Left lung (tissue), 4 donors: ENCODE measurements at regions not wholly inside any gene's neighbourhood (a gene's known extent, or its start where the extent isn't known, plus 50 kb on each side); places are given as distances from the start of the nearest gene placed in this dataset.

Experiments used
- ATAC-seq: fragments of 200-7000 bp; cut with Tn5 transposase; one replicate; pipeline ENCODE4 v1.9.1; 2020; ENCODE audit warnings: moderate library complexity
- DNase-seq, 4 donors: peaks; one replicate each; pipeline ENCODE4 v3.0.0-alpha.2; 2013 to 2020
- H3K27ac ChIP-seq, 2 donors: fragments of 200-600 bp; sonication (generic) in 1 of 2; one replicate each; pipeline versions ENCODE4 v1.5.0 to v1.8.0; 2020 to 2021
- H3K27me3 ChIP-seq, 2 donors: fragments of 200-600 bp; sonication (generic) in 1 of 2; one replicate each; pipeline versions ENCODE4 v1.5.0 to v1.8.0; 2020 to 2021
- H3K36me3 ChIP-seq, 2 donors: fragments of 200-600 bp; sonication (generic) in 1 of 2; one replicate each; pipeline versions ENCODE4 v1.5.0 to v1.8.0; 2020 to 2021
- H3K4me1 ChIP-seq, 2 donors: fragments of 200-600 bp; one replicate each; pipeline ENCODE4 v1.8.0; 2021
- H3K4me3 ChIP-seq, 2 donors: fragments of 200-600 bp; sonication (generic) in 1 of 2; one replicate each; pipeline versions ENCODE4 v1.5.0 to v1.8.0; 2020 to 2021; ENCODE audit warnings: mild to moderate bottlenecking in 1 of 2
- H3K9me3 ChIP-seq, 2 donors: fragments of 200-600 bp; sonication (generic) in 1 of 2; one replicate each; pipeline versions ENCODE4 v1.5.0 to v1.8.0; 2020 to 2021
- intact Hi-C, 2 donors: fragments of 100-400 bp; cut with DNase I; formaldehyde crosslinking; loops; one replicate each; pipeline versions ENCODE4 v1.11.2 to v1.14.2; 2022
- TF ChIP-seq, protein P1 (sequence below), 2 donors: fragments of 200-600 bp; sonication (generic) in 1 of 2; IDR thresholded peaks; one replicate each; pipeline versions ENCODE4 v1.5.0 to v1.8.0; 2021; ENCODE audit warnings: antibody characterized with exemption in 2 of 2
- donor health status: DM: no; HTN: yes; CAD: no.
- donor health status: DM: no; HTN: no; CAD: no.

DNA sequence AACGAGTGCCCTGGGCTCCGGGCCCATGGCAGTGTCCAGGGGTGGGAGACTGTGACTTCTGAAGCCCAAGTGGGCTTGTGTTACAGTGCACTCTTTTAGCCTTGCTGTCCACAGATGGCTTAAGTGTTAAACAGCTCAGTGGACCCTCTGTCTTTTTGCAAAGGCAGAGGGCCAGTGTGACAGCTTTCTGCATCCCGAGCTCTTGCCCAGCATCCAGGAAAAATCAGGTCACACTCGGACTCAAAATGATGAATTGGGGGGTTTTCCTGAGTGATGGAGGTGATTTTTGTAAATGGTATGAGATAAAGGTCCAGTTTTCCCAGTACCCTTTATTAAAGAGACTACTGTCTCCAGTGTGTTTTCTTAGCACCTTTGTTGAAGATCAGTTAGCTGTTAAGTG lies 321.3 kb upstream of the GRAMD2B start:
- Histone ChIP-seq H3K4me3 (no peak overlapping the region), H3K27ac (no peak overlapping the region), H3K9me3 (peaks cover 0 to 4% of the 10 kb centered on the region in 2 donors), H3K4me1 (no peaks in the 10 kb centered on the region), H3K36me3 (no peaks in the 10 kb centered on the region), H3K27me3 (no peaks in the 10 kb centered on the region)
- no peak for DNase-seq
- TF ChIP-seq, protein P1, sequence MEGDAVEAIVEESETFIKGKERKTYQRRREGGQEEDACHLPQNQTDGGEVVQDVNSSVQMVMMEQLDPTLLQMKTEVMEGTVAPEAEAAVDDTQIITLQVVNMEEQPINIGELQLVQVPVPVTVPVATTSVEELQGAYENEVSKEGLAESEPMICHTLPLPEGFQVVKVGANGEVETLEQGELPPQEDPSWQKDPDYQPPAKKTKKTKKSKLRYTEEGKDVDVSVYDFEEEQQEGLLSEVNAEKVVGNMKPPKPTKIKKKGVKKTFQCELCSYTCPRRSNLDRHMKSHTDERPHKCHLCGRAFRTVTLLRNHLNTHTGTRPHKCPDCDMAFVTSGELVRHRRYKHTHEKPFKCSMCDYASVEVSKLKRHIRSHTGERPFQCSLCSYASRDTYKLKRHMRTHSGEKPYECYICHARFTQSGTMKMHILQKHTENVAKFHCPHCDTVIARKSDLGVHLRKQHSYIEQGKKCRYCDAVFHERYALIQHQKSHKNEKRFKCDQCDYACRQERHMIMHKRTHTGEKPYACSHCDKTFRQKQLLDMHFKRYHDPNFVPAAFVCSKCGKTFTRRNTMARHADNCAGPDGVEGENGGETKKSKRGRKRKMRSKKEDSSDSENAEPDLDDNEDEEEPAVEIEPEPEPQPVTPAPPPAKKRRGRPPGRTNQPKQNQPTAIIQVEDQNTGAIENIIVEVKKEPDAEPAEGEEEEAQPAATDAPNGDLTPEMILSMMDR (IDR thresholded peaks at IDR 0.05): no peak
- intact Hi-C loops: no loop called here
- no peak for ATAC-seq

DNA sequence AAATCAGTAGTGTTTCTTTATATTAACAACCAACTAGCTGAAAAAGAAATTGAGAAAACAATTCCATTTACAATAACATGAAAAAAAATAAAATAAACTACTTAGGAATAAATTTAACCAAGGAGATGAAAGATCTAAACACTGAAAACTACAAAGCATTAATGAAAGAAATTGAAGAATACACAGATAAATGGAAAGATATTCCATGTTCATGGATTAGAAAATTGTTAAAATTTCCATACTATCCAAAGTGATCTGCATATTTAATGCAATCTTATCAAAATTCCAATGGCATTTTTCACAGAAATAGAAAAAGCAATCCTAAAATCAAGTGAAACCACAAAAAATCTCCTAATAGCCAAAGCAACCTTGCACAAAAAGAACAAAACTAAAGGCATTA lies 320.2 kb upstream of the GRAMD2B start:
- DNase-seq: no peak
- H3K9me3 ChIP-seq: peaks cover 0 to 4% of the 10 kb centered on the region in 2 donors
- H3K27ac ChIP-seq: no peak overlapping the region
- no peaks in the 10 kb centered on the region for H3K36me3 ChIP-seq
- ATAC-seq: no peak
- H3K4me3 ChIP-seq: no peak overlapping the region
- H3K27me3 ChIP-seq: no peaks in the 10 kb centered on the region
- TF ChIP-seq, protein P1 (IDR thresholded peaks at IDR 0.05): no peak
- H3K4me1 ChIP-seq: no peaks in the 10 kb centered on the region
- intact Hi-C loops: no loop called here

DNA sequence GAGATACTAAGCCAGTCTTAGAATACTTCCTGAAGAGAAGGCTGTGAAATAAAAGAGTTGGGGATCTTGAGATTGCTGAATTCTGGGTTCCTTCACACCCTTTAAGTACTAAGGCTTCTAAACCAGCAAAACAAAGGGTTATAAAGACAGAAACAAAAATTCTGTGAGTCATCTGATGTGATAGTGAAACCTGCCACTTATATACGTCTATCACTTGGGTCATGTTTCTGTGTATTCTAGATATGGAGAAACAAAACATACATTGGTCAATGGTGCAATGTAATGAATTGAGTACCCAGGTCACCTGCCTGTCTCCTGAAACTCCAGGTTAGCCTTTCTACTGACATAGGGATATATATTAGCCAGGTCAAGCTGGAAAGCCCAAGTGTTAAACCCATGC lies 319.3 kb upstream of the GRAMD2B start:
- TF ChIP-seq, protein P1 (IDR thresholded peaks at IDR 0.05): no peak
- Histone ChIP-seq H3K27me3 (no peaks in the 10 kb centered on the region), H3K4me3 (no peak overlapping the region), H3K27ac (no peak overlapping the region), H3K9me3 (peaks cover 0 to 4% of the 10 kb centered on the region in 2 donors), H3K36me3 (no peaks in the 10 kb centered on the region), H3K4me1 (no peaks in the 10 kb centered on the region)
- intact Hi-C loops: no loop called here
- DNase-seq (no peak), ATAC-seq (no peak)

DNA sequence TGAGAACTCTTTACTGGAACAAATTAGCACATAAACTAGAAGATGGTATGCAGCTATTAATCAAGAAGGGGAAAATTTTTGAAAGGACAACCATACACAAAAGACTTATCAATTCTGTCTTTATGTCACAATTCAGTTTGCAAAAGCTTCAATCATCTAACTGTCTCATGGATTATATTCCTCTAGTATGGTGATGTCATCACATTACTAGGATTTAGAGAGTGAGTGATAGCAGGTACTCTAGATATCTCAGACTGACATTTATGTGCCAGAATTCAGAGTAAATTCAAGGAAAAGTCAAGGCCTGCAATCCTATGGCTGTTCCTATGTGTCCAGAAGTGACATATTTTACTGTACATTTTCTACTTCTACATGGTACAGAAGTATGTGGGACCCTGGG lies 318.9 kb upstream of the GRAMD2B start:
- H3K4me1 ChIP-seq: no peaks in the 10 kb centered on the region

DNA sequence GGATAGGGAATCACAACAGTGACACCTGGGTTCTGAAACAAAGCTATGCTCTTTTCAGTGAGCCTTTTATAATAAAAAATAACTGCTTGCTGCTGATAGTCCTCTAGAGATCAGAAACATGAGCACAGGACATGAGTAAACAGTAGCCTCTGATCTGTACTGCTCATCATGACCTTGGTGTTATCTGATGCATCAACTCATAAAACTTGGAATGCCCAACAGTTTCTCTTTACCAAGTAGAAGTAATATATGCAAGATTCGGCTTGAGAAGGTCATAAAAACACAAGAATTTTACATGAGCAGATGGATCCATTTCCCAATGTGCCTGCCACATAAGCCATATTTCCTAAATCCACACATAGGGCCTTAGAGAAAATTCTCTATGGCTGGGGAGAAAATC lies 318.3 kb upstream of the GRAMD2B start:
- ATAC-seq (no peak), DNase-seq (no peak)
- H3K36me3 ChIP-seq: no peaks in the 10 kb centered on the region
- intact Hi-C loops: no loop called here
- H3K4me1 ChIP-seq: no peaks in the 10 kb centered on the region
- no peak overlapping the region for H3K27ac ChIP-seq
- H3K4me3 ChIP-seq: no peak overlapping the region
- H3K9me3 ChIP-seq: peaks cover 0 to 4% of the 10 kb centered on the region in 2 donors
- TF ChIP-seq, protein P1 (IDR thresholded peaks at IDR 0.05): no peak
- H3K27me3 ChIP-seq: no peaks in the 10 kb centered on the region

More for the DNA sequence above, 318.9 kb upstream of the GRAMD2B start:
- DNase-seq: no peak
- Histone ChIP-seq H3K27ac (no peak overlapping the region), H3K27me3 (no peaks in the 10 kb centered on the region), H3K9me3 (peaks cover 0 to 4% of the 10 kb centered on the region in 2 donors), H3K36me3 (no peaks in the 10 kb centered on the region), H3K4me3 (no peak overlapping the region)
- TF ChIP-seq, protein P1 (IDR thresholded peaks at IDR 0.05): no peak
- ATAC-seq: no peak
- intact Hi-C loops: no loop called here
